ENCODE measurements at regions not wholly inside any gene's neighbourhood (a gene's known extent, or its start where the extent isn't known, plus 50 kb on each side); places are given as distances from the start of the nearest gene placed in this dataset.

GRCh38 chr10:107340326-107340725 lies 175.8 kb upstream of the SORCS1 start:
- H3K4me3 Mint-ChIP-seq, result no peak overlapping the region
- H3K27ac Mint-ChIP-seq, result no peak overlapping the region
- no peaks in the 10 kb centered on the region for H3K36me3 ChIP-seq (ENCODE audit: insufficient read depth)
- H3K27ac ChIP-seq (ENCODE audit: low read depth), result no peak overlapping the region
- H3K9me3 Mint-ChIP-seq, result peaks cover 8% of the 10 kb centered on the region; the same call in 1 of the 3 replicates
- no peak overlapping the region for H2AFZ ChIP-seq
- H3K4me3 ChIP-seq, result no peak overlapping the region
- no peaks in the 10 kb centered on the region for H3K4me1 ChIP-seq (ENCODE audit: insufficient read depth)
- peaks cover 3% of the 10 kb centered on the region for H3K27me3 Mint-ChIP-seq (ENCODE audit: insufficient read depth, low read depth, poor library complexity)
- no peak for ATAC-seq
- no peaks in the 10 kb centered on the region for H3K36me3 Mint-ChIP-seq (ENCODE audit: low read depth)
- no peak overlapping the region for H3K4me2 ChIP-seq
- H4K20me1 ChIP-seq (replicated peaks; ENCODE audit: insufficient read depth), result no peaks in the 10 kb centered on the region
- H3K79me2 ChIP-seq (replicated peaks; ENCODE audit: insufficient read depth), result no peaks in the 10 kb centered on the region
- no peaks in the 10 kb centered on the region for H3K9me2 ChIP-seq (ENCODE audit: insufficient read depth)
- TF ChIP-seq ETS1 (IDR thresholded peaks at IDR 0.05) (no peak), ZNF114 (CRISPR knock-in tag; IDR thresholded peaks at IDR 0.05) (no peak), REST (IDR thresholded peaks at IDR 0.05; ENCODE audit: unreplicated experiment) (no peak), POLR2AphosphoS5 (IDR thresholded peaks at IDR 0.05; ENCODE audit: low read depth) (no peak), CREB1 (CRISPR knock-in tag; IDR thresholded peaks at IDR 0.05; ENCODE audit: low read depth) (no peak), NANOG (IDR thresholded peaks at IDR 0.05; ENCODE audit: borderline replicate concordance) (no peak), ZNF462 (CRISPR knock-in tag; IDR thresholded peaks at IDR 0.05) (no peak), JUNB (IDR thresholded peaks at IDR 0.05; ENCODE audit: unreplicated experiment) (no peak), CTCF (conservative IDR thresholded peaks at IDR 0.05; ENCODE audit: low read depth in 2 of 2) (no peak), EZH2phosphoT487 (IDR thresholded peaks at IDR 0.05; ENCODE audit: unreplicated experiment) (no peak), EZH2 (IDR thresholded peaks at IDR 0.05; ENCODE audit: low read depth, unreplicated experiment) (no peak), ZNF331 (CRISPR knock-in tag; IDR thresholded peaks at IDR 0.05; ENCODE audit: low read depth) (no peak), STAT1 (IDR thresholded peaks at IDR 0.05; ENCODE audit: unreplicated experiment) (no peak)
- no peak for DNase-seq (ENCODE audit: low spot score)
- H3F3A ChIP-seq (replicated peaks; ENCODE audit: low read depth), result no peaks in the 10 kb centered on the region
- H3K4me1 Mint-ChIP-seq, result no peaks in the 10 kb centered on the region; the same call in 2 of the 3 replicates
- no peaks in the 10 kb centered on the region for H3K27me3 ChIP-seq (ENCODE audit: insufficient read depth)

Data from GM23338 (cell line).